A204.1 (cell line): ENCODE measurements at regions not wholly inside any gene's neighbourhood (a gene's known extent, or its start where the extent isn't known, plus 50 kb on each side); places are given as distances from the start of the nearest gene placed in this dataset.
"Not testable (repeated sequence)": the region's sequence is repeated elsewhere in the genome, so short reads cannot be mapped to it uniquely, and the experiment has no call there.

Source experiments
- FAIRE-seq: peaks from 2 replicates; lab custom pipeline; 2012; peaks lifted over from hg19 to GRCh38; lab: Jason Lieb, UNC

DNA sequence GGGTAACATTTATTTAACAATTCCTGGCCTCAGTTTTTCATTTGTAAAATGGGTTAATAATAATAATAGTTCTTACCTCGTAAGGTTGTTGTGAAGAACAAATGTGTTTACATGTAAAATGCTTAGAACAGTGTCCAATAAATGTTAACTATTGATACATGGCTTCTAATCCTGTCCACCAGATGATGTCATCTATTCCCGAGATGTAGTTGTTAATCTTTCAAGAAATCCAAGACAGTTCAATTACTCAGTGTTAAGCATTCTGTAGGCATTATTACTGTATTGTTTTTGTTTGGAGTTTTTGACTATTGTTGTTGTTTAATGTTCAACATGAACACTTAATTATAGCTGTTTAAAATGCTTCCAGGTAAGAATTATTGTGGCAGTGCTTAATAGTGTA, 131.0 kb upstream of the FNDC3A start:
- FAIRE-seq, result no peak

DNA sequence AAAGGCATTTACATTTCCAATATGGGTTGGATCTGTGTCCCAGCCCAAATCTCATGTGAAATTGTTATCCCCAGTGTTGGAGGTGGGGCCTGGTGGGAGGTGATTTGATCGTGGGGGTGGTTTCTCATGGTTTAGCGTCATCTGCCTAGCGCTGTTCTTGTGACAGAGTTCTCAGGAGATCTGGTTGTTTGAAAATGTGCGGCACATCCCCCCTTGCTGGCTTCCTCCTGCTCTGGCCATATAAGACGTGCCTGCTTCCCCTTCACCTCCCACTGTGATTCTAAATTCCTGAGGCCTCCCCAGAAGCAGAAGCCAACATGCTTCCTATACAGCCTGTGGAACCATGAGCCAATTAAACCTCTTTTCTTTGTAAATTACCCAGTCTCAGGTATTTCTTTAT, 126.2 kb upstream of the FNDC3A start:
- no peak for FAIRE-seq

DNA sequence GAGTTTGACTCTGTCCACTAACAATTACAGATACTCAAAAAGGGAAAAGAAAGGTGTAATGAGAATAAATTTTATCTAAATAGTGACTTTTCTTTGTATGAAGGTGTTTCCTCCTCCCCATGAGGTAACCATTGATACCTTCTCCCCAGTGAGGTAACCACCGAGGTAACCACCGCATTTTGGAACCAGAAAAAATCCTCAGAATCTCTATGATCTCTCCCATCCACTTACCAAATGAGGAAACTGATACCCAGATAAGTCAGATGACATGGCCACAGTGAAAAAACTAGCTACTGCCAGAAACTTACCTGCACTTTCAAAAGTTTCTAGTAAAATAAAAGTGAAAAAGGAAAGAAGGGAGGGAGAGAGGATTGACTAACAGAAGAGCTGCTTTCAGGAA, 124.0 kb upstream of the FNDC3A start:
- FAIRE-seq, result no peak

DNA sequence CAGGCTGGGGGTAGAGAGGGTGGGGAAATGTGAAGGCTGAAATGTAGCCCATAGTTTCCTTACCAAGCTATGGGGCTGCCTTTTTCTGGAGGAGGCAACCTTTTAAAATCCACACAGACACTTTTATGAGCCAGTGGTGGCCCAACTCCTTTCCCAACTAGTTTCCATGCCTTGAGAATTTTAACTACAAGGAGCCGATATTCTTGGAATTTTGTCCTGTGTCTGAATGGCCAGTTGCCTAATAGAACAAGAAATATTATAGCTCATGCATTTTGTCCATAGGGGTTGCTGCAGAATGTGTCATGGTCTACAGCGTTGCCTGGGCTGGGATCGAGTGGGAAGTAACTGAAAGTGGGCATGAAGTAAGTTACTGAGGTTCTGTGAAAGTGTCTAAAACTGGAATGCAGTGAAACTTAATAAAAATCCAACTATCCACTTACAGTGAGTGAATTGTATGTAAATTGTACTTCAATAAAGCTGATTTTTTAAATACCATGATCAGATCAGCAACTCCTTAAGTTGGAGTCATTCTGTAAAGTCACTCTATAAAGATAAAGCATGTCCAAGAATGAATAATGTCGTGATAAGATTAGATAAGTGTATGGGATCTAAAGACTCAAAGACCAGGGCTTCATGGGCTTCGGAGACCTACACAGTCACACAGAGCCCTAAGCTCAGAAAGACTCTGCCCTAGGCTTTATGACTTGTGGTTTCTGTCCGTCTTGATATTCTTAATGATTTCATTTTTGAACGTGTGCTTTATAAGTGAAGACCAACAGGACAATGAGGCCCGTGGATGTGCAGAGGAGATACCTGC, 122.6 kb upstream of the FNDC3A start:
- no peak for FAIRE-seq

- no peak for FAIRE-seq
Measured at GRCh38 chr13:48853728-48854102, 122.0 kb upstream of the FNDC3A start.

- FAIRE-seq, result no peak
Measured at GRCh38 chr13:48857576-48857975, 118.1 kb upstream of the FNDC3A start.

GRCh38 chr13:48858122-48858902, 117.4 kb upstream of the FNDC3A start:
- FAIRE-seq, result no peak

- no peak for FAIRE-seq
Measured at GRCh38 chr13:48859272-48860105, 116.2 kb upstream of the FNDC3A start.

DNA sequence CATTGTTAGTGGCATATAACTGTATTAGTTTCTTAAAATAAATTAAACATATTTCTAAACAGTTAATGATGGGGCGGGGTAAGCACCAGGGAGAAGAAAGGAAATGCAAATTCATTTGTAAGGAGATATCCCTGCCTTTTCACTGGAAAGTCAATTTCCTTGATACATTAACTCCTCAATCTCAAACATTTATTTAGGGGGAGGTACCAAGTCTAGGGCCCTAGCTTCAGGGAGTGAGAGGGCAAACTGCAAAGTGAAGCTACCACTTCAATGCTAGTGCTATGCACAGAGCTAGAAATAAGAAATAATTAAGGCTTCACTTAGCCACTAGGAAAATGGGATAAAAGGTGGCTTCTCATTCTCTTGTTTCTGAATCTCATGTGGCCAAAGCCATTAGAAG, 115.3 kb upstream of the FNDC3A start:
- FAIRE-seq, result no peak

GRCh38 chr13:48862572-48862971, 113.1 kb upstream of the FNDC3A start:
- FAIRE-seq, result peak; percentile 62

DNA sequence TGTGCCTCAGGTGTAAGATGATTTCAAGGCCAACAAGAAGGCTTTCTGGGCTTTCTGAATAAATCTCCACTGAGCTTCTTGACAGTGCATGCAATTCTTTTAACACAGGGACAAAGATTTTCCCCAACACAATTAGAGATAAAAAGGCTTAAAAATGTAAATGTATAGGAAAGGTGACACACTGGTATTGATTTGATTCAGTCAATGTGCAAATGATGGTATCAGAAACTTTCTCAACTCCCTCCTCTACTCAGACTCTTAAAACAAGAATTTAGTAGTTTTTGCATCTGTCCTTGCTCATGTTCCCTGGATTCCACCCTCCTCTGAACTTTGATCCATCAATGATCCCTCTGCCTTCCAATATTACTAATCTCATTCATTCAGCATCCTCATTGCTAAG, 111.6 kb upstream of the FNDC3A start:
- FAIRE-seq, result no peak

GRCh38 chr13:48866249-48866648, 109.5 kb upstream of the FNDC3A start:
- no peak for FAIRE-seq

GRCh38 chr13:48873081-48873480, 102.6 kb upstream of the FNDC3A start:
- FAIRE-seq, result no peak

DNA sequence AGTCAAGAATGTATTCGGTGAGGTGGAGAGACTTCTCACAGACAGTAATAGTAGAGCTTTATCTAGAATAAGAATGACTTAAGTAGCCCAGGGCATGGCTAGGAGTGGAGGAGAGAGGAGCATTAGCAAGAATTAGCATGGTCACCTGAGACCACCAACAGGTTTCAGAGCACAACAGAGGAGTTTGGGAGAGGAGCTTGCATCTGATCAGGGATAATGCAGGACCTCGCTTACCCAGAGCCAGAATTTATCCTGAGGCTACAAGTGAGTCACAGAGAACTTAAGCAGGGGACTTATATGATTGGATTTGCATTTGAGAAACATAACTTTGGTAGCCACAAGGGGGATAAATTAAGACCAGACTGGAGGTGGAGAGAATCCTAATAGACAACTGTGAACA, 102.1 kb upstream of the FNDC3A start:
- FAIRE-seq, result no peak

DNA sequence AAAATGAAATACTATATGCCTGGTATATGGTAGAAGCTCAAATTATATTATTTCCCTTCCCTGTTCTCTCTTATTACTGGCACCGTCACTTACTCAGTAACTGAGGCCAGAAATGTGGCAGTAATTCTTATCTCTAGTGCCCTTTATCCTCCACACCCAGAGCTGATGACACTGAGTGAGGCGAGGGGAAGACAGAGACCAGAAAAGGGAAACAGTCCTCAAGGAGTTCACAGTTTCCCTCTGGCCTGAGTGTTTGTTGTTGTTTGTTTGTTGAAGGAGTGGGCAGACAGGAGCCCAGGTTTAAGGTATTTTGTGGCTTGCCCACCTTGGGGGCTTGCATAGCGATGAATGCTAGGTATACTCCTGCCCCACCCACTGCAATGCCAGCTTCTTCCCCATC, 101.5 kb upstream of the FNDC3A start:
- no peak for FAIRE-seq

DNA sequence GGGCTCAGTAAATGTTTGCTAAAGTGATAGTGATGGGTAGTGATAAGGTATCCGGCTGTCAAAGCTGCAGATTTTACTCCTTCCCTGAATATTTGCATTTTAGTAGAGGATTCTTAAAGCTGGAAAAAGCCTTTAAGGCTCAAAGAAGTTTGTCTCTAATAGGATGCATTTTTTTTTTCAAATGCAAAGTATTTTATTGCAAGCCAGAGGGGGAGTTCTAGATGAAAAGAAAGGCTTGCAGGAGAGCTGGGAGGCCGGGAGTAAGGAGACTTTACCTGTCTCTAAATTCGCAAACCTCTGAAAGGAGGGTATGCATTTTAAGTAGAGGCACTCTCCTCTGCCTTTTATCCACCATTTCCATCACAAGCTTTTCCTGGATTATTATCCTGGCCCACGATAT, 100.7 kb upstream of the FNDC3A start:
- FAIRE-seq, result no peak

DNA sequence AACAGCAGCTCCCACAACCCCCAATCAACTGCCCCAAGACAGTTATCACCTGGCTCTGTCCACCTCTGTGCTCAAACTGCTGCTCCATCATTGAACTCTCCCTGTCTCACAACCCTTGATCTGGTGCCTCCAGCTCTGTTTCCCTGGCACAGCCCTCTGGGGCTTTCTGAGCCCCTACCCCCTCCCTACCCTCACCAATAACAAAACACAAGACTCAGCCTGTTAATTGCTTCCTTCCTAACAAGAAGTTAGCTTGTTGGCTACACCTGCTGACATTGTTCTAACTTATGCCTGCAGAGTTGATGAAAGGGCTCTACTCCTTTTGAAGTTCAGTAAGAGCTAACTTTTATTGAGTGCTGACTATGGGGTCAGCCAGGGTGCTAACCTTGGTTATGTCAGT, 99.4 kb upstream of the FNDC3A start:
- no peak for FAIRE-seq

- no peak for FAIRE-seq
Measured at GRCh38 chr13:48879432-48879831, 96.3 kb upstream of the FNDC3A start.

DNA sequence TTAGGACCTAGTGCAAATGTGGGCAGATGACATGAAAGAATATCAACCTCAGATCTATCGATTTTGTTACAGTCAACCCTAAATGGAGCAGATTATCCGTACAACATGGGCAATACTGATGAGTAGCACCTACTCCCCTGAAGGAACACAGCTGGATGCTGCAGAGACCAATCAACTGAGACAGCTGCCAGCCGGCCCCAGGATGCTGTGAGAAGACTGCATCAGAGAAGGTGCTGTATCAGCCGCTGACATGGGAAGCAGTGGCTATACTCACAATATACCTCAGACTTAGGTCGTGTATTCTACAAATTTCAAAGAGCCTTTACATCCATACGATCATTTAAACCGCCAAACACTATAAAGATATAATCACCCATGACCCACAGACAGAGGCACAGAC, 95.9 kb upstream of the FNDC3A start:
- no peak for FAIRE-seq

- FAIRE-seq, result not testable (repeated sequence)
Measured at GRCh38 chr13:48883786-48884185, 91.9 kb upstream of the FNDC3A start.

- no peak for FAIRE-seq
Measured at GRCh38 chr13:48885027-48885395, 90.7 kb upstream of the FNDC3A start.

DNA sequence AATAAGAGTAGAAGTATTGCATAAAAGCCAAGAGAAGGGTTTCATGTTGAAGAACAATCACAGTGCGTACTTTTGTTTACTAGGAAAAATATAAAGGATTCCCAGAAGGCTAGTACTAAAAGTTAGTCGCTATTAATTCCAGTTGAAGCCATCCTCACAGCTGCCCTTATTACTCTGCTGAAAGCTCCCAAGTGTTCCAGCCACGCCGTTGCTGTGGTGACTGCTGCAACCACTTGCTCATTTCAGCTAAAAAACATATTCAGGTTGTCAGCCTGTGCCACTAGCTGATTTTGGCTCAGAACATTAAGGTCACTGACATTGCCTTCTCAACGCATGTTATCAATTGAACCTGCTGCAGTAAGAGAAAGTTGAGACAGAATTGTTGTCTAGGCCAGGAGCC, 87.1 kb upstream of the FNDC3A start:
- no peak for FAIRE-seq

DNA sequence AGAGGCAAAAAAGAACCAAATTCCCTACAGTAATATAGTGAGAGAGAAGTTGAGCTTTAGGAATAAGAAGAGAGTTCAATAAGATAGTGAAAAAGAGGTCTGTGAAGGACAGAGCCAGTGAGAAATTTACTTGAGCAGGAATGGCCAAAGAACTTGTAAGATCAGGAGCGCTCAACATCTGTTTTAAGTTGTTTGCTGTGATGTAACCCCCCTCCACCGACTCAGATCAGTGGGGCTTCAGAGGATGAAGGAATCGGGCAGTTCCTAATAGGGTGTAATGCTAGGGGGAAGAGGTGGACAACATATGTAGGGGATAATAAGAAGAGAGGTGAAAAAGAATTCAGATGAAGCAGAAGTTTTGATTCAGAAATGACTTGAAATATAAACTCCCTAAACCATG, 85.3 kb upstream of the FNDC3A start:
- FAIRE-seq, result no peak
